ENCODE measurements at regions not wholly inside any gene's neighbourhood (a gene's known extent, or its start where the extent isn't known, plus 50 kb on each side); places are given as distances from the start of the nearest gene placed in this dataset.

- no peaks in the 10 kb centered on the region for H3K4me1 ChIP-seq (ENCODE audit: control insufficient read depth in 1 of 2, insufficient read depth in 2 of 2, low read length in 2 of 2)
- no peaks in the 10 kb centered on the region for H3K36me3 ChIP-seq (ENCODE audit: control insufficient read depth in 1 of 2, insufficient read depth in 2 of 2, low read length in 2 of 2)
- no peak overlapping the region for H2AFZ ChIP-seq (ENCODE audit: low read depth, low read length, poor library complexity, severe bottlenecking)
- H3K9me2 ChIP-seq (ENCODE audit: insufficient read depth): no peaks in the 10 kb centered on the region
- H3K27me3 ChIP-seq (ENCODE audit: insufficient read depth, low read length): no peaks in the 10 kb centered on the region
- CTCF ChIA-PET: no interaction called here
- BruUV-seq (replicated peaks): no TSS peak
- no peaks in the 10 kb centered on the region for H4K20me1 ChIP-seq (ENCODE audit: insufficient read depth)
- no peaks in the 10 kb centered on the region for H3K79me2 ChIP-seq (ENCODE audit: insufficient read depth, low read length)
- TF ChIP-seq REST (IDR thresholded peaks at IDR 0.05; ENCODE audit: low read depth): no peak
- TF ChIP-seq SIN3A (IDR thresholded peaks at IDR 0.05; ENCODE audit: low read depth): no peak
- TF ChIP-seq CTCF (IDR thresholded peaks at IDR 0.05 in 2 of 3, conservative IDR thresholded peaks at IDR 0.05 in 1 of 3; ENCODE audit: borderline replicate concordance in 1 of 3, insufficient read depth in 1 of 3, low read depth in 2 of 3, low read length in 2 of 3): no peak
- no peak for TF ChIP-seq ATF3 (IDR thresholded peaks at IDR 0.05)
- TF ChIP-seq POLR2AphosphoS5 (IDR thresholded peaks at IDR 0.05; ENCODE audit: low read depth, low read length): no peak
- no peak for TF ChIP-seq TCF7L2 (IDR thresholded peaks at IDR 0.05; ENCODE audit: borderline replicate concordance, extremely low read depth, insufficient read depth, insufficient read length)
- TF ChIP-seq EZH2phosphoT487 (IDR thresholded peaks at IDR 0.05; ENCODE audit: borderline replicate concordance): no peak
- TF ChIP-seq POLR2A (IDR thresholded peaks at IDR 0.05; ENCODE audit: borderline replicate concordance, extremely low read depth, insufficient read depth, insufficient read length): no peak
- TF ChIP-seq SP1 (IDR thresholded peaks at IDR 0.05; ENCODE audit: low read depth): no peak
- no peak for TF ChIP-seq ZBTB33 (IDR thresholded peaks at IDR 0.05; ENCODE audit: extremely low read depth, insufficient replicate concordance, low read length)
- TF ChIP-seq EGR1 (IDR thresholded peaks at IDR 0.05; ENCODE audit: low read depth): no peak
- no peak for TF ChIP-seq RAD21 (IDR thresholded peaks at IDR 0.05; ENCODE audit: low read depth)
- no peak for TF ChIP-seq SRF (IDR thresholded peaks at IDR 0.05; ENCODE audit: low read depth)
- no peak for TF ChIP-seq ELF1 (IDR thresholded peaks at IDR 0.05; ENCODE audit: borderline replicate concordance, low read depth)
- TF ChIP-seq MAX (IDR thresholded peaks at IDR 0.05): no peak
- POLR2A ChIA-PET: no interaction called here
- no peak overlapping the region for H3K27ac ChIP-seq (ENCODE audit: low read depth, low read length)
- DNase-seq (ENCODE audit: low read depth, low spot score) (no peak), ATAC-seq (no peak)
- H3K4me2 ChIP-seq (ENCODE audit: low read length): no peak overlapping the region
- H3K4me3 ChIP-seq (replicated peaks in 1 of 2; ENCODE audit: low read depth in 1 of 2, low read length in 2 of 2): no peak overlapping the region
- H3K9me3 ChIP-seq (ENCODE audit: control insufficient read depth in 1 of 2, insufficient read depth in 1 of 2, low read depth in 1 of 2, low read length in 2 of 2): no peaks in the 10 kb centered on the region
- intact Hi-C loops (cut with micrococcal nuclease): no loop called here
- H3K9ac ChIP-seq (ENCODE audit: low read length): no peak overlapping the region
- RAD21 ChIA-PET (ENCODE audit: low non-redundant PET in 1 of 2, low total read pairs in 2 of 2, uncharacterized antibody in 2 of 2, unreplicated experiment in 2 of 2): no interaction called here
Observed at GRCh38 chr12:67498991-67499390, 149.6 kb upstream of the DYRK2 start.
